HG02759 (cell line): ENCODE measurements at regions not wholly inside any gene's neighbourhood (a gene's known extent, or its start where the extent isn't known, plus 50 kb on each side); places are given as distances from the start of the nearest gene placed in this dataset.

ENCODE experiments used
- ATAC-seq: cut with Tn5 transposase; IDR thresholded peaks from one replicate; pipeline ENCODE4 v1.9.1; 2021; ENCODE audit warnings: mild to moderate bottlenecking, moderate library complexity; ENCODE audit not compliant: unreplicated experiment

GRCh38 chr2:121955426-121955825, 200.0 kb downstream of the TSN start:
- no peak for ATAC-seq

GRCh38 chr2:121955872-121956271, 200.4 kb downstream of the TSN start:
- ATAC-seq = no peak

GRCh38 chr2:121960251-121960650, 204.8 kb downstream of the TSN start:
- ATAC-seq = no peak

GRCh38 chr2:121961761-121962160, 206.3 kb downstream of the TSN start:
- ATAC-seq = no peak

GRCh38 chr2:121965661-121966060, 210.2 kb downstream of the TSN start:
- ATAC-seq = no peak

GRCh38 chr2:121966663-121967062, 211.2 kb downstream of the TSN start:
- ATAC-seq = no peak

- ATAC-seq = no peak
Observed at GRCh38 chr2:121969166-121969565, 213.7 kb downstream of the TSN start.

GRCh38 chr2:121969766-121970639, 214.6 kb downstream of the TSN start:
- no peak for ATAC-seq

GRCh38 chr2:121972203-121972602, 216.8 kb downstream of the TSN start:
- no peak for ATAC-seq

GRCh38 chr2:121974897-121975661, 219.6 kb downstream of the TSN start:
- peak; percentile 99 for ATAC-seq

GRCh38 chr2:121976926-121977325, 221.5 kb downstream of the TSN start:
- no peak for ATAC-seq

GRCh38 chr2:121977326-121977725, 221.9 kb downstream of the TSN start:
- no peak for ATAC-seq

GRCh38 chr2:121992700-121993099, 237.2 kb downstream of the TSN start:
- ATAC-seq = no peak

- no peak for ATAC-seq
Observed at GRCh38 chr2:121993682-121994081, 238.2 kb downstream of the TSN start.

- ATAC-seq = no peak
Observed at GRCh38 chr2:121994238-121995206, 239.1 kb downstream of the TSN start.

- ATAC-seq = no peak
Observed at GRCh38 chr2:121998751-121999150, 243.3 kb downstream of the TSN start.

GRCh38 chr2:121999264-121999663, 243.8 kb downstream of the TSN start:
- no peak for ATAC-seq

GRCh38 chr2:122000556-122001340, 245.3 kb downstream of the TSN start:
- ATAC-seq = no peak

GRCh38 chr2:122001441-122001874, 246.0 kb downstream of the TSN start:
- no peak for ATAC-seq
